SK-N-SH (cell line): ENCODE measurements at regions not wholly inside any gene's neighbourhood (a gene's known extent, or its start where the extent isn't known, plus 50 kb on each side); places are given as distances from the start of the nearest gene placed in this dataset.

ENCODE experiments used
- FOSL2 ChIP-seq: IDR thresholded peaks from 2 replicates; pipeline ENCODE4 v1.4.0; 2012; ENCODE audit warnings: low read depth, mild to moderate bottlenecking, moderate library complexity, borderline replicate concordance
- FOXM1 ChIP-seq: IDR thresholded peaks from 2 replicates; pipeline ENCODE4 v1.4.0; 2012; ENCODE audit warnings: low read depth, mild to moderate bottlenecking
- POLR2AphosphoS5 ChIP-seq: IDR thresholded peaks from 2 replicates; pipeline ENCODE4 v1.6.1; 2012; ENCODE audit warnings: low read depth, low read length
- TF ChIP-seq, protein P1 (sequence below): fragments of 200-600 bp; sonication (generic); IDR thresholded peaks from 2 replicates; pipeline ENCODE4 v1.6.1; 2017; ENCODE audit warnings: antibody characterized with exemption, mild to moderate bottlenecking, moderate library complexity

DNA sequence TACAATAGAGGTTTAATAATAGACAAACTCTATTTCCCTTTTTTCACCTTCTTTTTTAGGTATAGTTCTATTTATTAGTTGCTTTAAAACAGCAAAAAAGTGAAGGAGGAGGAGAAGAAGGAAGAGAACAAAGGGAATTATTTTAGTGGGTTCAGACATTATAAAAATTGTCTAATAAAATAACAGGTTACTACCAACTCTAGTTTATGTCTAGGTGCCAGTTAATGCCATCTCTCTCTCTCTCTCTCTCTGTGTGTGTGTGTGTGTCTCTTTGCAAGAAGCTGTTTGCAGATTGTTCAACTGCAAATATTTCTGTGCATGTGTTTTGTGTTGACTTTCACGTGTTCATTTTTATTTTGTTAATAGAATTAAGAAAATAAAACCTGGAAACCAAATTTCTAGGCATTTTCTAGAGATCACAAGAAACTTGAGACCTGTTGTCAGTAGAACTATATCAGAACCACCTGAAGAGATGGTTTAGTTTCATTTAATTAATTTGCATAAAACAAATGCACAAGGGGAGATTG is 313.5 kb upstream of the SGK1 start:
- TF ChIP-seq FOSL2 (no peak), POLR2AphosphoS5 (no peak), FOXM1 (no peak)
- TF ChIP-seq, protein P1, sequence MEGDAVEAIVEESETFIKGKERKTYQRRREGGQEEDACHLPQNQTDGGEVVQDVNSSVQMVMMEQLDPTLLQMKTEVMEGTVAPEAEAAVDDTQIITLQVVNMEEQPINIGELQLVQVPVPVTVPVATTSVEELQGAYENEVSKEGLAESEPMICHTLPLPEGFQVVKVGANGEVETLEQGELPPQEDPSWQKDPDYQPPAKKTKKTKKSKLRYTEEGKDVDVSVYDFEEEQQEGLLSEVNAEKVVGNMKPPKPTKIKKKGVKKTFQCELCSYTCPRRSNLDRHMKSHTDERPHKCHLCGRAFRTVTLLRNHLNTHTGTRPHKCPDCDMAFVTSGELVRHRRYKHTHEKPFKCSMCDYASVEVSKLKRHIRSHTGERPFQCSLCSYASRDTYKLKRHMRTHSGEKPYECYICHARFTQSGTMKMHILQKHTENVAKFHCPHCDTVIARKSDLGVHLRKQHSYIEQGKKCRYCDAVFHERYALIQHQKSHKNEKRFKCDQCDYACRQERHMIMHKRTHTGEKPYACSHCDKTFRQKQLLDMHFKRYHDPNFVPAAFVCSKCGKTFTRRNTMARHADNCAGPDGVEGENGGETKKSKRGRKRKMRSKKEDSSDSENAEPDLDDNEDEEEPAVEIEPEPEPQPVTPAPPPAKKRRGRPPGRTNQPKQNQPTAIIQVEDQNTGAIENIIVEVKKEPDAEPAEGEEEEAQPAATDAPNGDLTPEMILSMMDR = no peak
